ENCODE measurements at regions not wholly inside any gene's neighbourhood (a gene's known extent, or its start where the extent isn't known, plus 50 kb on each side); places are given as distances from the start of the nearest gene placed in this dataset.

- Mint-ChIP-seq H3K4me3 (no peak overlapping the region), H3K9me3 (peaks cover 0 to 3% of the 10 kb centered on the region in 2 experiments; a peak in 2 of 5 replicates), H3K36me3 (ENCODE audit: insufficient read depth in 1 of 3, low read depth in 3 of 3) (no peaks in the 10 kb centered on the region; a peak in 1 of 7 replicates), H3K4me1 (no peaks in the 10 kb centered on the region), H3K27me3 (ENCODE audit: low read depth) (no peaks in the 10 kb centered on the region), H3K27ac (no peak overlapping the region)
- Histone ChIP-seq H3K56ac (ENCODE audit: insufficient read length, low read depth, low read length) (no peak overlapping the region), H3K9ac (ENCODE audit: extremely low read depth, insufficient read length, low read length) (no peak overlapping the region), H3K27me3 (ENCODE audit: insufficient read depth, low read length) (no peaks in the 10 kb centered on the region), H3K27ac (ENCODE audit: insufficient read length, low read depth, low read length) (no peak overlapping the region), H3T11ph (ENCODE audit: low read length) (no peak overlapping the region), H3K23me2 (ENCODE audit: insufficient read length, low read depth, low read length, poor library complexity, severe bottlenecking) (no peaks in the 10 kb centered on the region), H2AK5ac (ENCODE audit: insufficient read length, low read length) (no peak overlapping the region), H4K20me1 (ENCODE audit: control insufficient read depth, insufficient read depth, insufficient read length) (no peaks in the 10 kb centered on the region), H2BK20ac (ENCODE audit: low read depth, low read length, poor library complexity, severe bottlenecking) (no peak overlapping the region), H3K9me3 (ENCODE audit: control insufficient read depth, low read depth, low read length) (no peaks in the 10 kb centered on the region), H2BK5ac (ENCODE audit: insufficient read length, low read length) (no peak overlapping the region), H3K79me2 (ENCODE audit: insufficient read depth, low read length) (no peaks in the 10 kb centered on the region), H4K8ac (replicated peaks; ENCODE audit: insufficient read length, low read depth, low read length) (no peak overlapping the region), H3K79me1 (ENCODE audit: insufficient read depth, low read depth, low read length, poor library complexity, severe bottlenecking) (no peaks in the 10 kb centered on the region), H2BK15ac (ENCODE audit: low read depth, low read length) (no peak overlapping the region), H3K4me1 (ENCODE audit: insufficient read depth, low read length) (no peaks in the 10 kb centered on the region), H3K23ac (ENCODE audit: insufficient read length, low read depth, low read length) (no peak overlapping the region), H3K14ac (ENCODE audit: insufficient read depth, low read length) (no peak overlapping the region), H2BK120ac (ENCODE audit: low read depth, low read length, poor library complexity, severe bottlenecking) (no peak overlapping the region), H3K18ac (ENCODE audit: insufficient read length, low read depth, low read length) (no peak overlapping the region), H4K91ac (ENCODE audit: insufficient read length, low read depth, low read length) (no peak overlapping the region), H4K5ac (ENCODE audit: insufficient read length, low read depth, low read length) (no peak overlapping the region), H3K4ac (ENCODE audit: low read depth, low read length) (no peak overlapping the region), H2AFZ (ENCODE audit: low read length) (no peak overlapping the region), H3K4me2 (ENCODE audit: insufficient read depth, insufficient read length, low read length) (no peak overlapping the region), H2BK12ac (ENCODE audit: insufficient read length, low read depth, low read length) (no peak overlapping the region)
- TF ChIP-seq CTCF (conservative IDR thresholded peaks at IDR 0.05), result no peak
- WGBS (ENCODE audit: extremely low coverage, insufficient read length, low lambda C conversion rate), result no CpG with 5 or more reads among the region's 1 CpG
- no peak for DNase-seq
These were observed 972.6 kb upstream of the SEMA6A start for GRCh38 chr5:117547192-117547591.
